ENCODE measurements at regions not wholly inside any gene's neighbourhood (a gene's known extent, or its start where the extent isn't known, plus 50 kb on each side); places are given as distances from the start of the nearest gene placed in this dataset.

- no peak overlapping the region for H2AFZ ChIP-seq (ENCODE audit: control insufficient read depth, low read depth, low read length)
- ATAC-seq (no peak), FAIRE-seq (no peak), DNase-seq (ENCODE audit: low read depth, low spot score) (no peak)
- BruUV-seq (replicated peaks) = no TSS peak
- intact Hi-C loops (cut with micrococcal nuclease; ENCODE audit: unreplicated experiment) = no loop called here
- no peaks in the 10 kb centered on the region for H3K79me2 ChIP-seq (ENCODE audit: control insufficient read depth, insufficient read depth, low read length)
- no peaks in the 10 kb centered on the region for H3K27me3 ChIP-seq (replicated peaks in 1 of 2; ENCODE audit: control insufficient read depth in 2 of 2, insufficient read depth in 2 of 2, low read length in 1 of 2)
- H3K4me2 ChIP-seq (ENCODE audit: control insufficient read depth, insufficient read depth) = no peak overlapping the region
- ChIA-PET CTCF (no interaction called here), SMC1A (ENCODE audit: uncharacterized antibody, unreplicated experiment) (no interaction called here), RAD21 (ENCODE audit: unreplicated experiment) (no interaction called here), POLR2A (no interaction called here)
- no peak overlapping the region for H3K27ac ChIP-seq (ENCODE audit: control insufficient read depth, insufficient read depth)
- H3K4me3 ChIP-seq = no peak overlapping the region
- no peaks in the 10 kb centered on the region for H3K36me3 ChIP-seq (ENCODE audit: control insufficient read depth in 2 of 2, insufficient read depth in 2 of 2, low read length in 1 of 2)
- H3K9me3 ChIP-seq (replicated peaks; ENCODE audit: control insufficient read depth, insufficient read depth, low read length) = no peaks in the 10 kb centered on the region
- WGBS (ENCODE audit: insufficient coverage, insufficient replicate concordance, low lambda C conversion rate, missing lambda C conversion rate) = 44% methylated on average over 1 of the region's 1 CpG
- H3K9ac ChIP-seq (ENCODE audit: control insufficient read depth, insufficient read depth, low read length) = no peak overlapping the region
- H3K4me1 ChIP-seq (ENCODE audit: control insufficient read depth, insufficient read depth, low read length) = no peaks in the 10 kb centered on the region
- H4K20me1 ChIP-seq (ENCODE audit: control insufficient read depth, insufficient read depth) = no peaks in the 10 kb centered on the region
- in situ Hi-C loops (cut with MboI) = no loop called here
- TF ChIP-seq NR2C2 (IDR thresholded peaks at IDR 0.05; ENCODE audit: borderline replicate concordance, control insufficient read depth, insufficient read length, low read depth) (no peak), MYB (IDR thresholded peaks at IDR 0.05; ENCODE audit: borderline replicate concordance, low read depth, low read length) (no peak), YY1 (IDR thresholded peaks at IDR 0.05; ENCODE audit: low read depth, low read length) (no peak), CEBPZ (IDR thresholded peaks at IDR 0.05; ENCODE audit: low read depth, low read length) (no peak), ATF2 (IDR thresholded peaks at IDR 0.05; ENCODE audit: low read length) (no peak), E2F8 (IDR thresholded peaks at IDR 0.05; ENCODE audit: low read depth, partially characterized antibody) (no peak), KDM1A (IDR thresholded peaks at IDR 0.05; ENCODE audit: borderline replicate concordance) (no peak), BMI1 (IDR thresholded peaks at IDR 0.05; ENCODE audit: borderline replicate concordance) (no peak), ZNF207 (IDR thresholded peaks at IDR 0.05; ENCODE audit: borderline replicate concordance) (no peak), CEBPB (IDR thresholded peaks at IDR 0.05; ENCODE audit: borderline replicate concordance in 1 of 2, low read depth in 2 of 2, low read length in 2 of 2) (no peak), RUNX3 (IDR thresholded peaks at IDR 0.05; ENCODE audit: low read length) (no peak), SPI1 (IDR thresholded peaks at IDR 0.05; ENCODE audit: borderline replicate concordance, insufficient read depth, low read depth, low read length) (no peak), POU2F2 (IDR thresholded peaks at IDR 0.05; ENCODE audit: borderline replicate concordance, low read depth, low read length) (no peak)
- TF ChIP-seq, protein P1, sequence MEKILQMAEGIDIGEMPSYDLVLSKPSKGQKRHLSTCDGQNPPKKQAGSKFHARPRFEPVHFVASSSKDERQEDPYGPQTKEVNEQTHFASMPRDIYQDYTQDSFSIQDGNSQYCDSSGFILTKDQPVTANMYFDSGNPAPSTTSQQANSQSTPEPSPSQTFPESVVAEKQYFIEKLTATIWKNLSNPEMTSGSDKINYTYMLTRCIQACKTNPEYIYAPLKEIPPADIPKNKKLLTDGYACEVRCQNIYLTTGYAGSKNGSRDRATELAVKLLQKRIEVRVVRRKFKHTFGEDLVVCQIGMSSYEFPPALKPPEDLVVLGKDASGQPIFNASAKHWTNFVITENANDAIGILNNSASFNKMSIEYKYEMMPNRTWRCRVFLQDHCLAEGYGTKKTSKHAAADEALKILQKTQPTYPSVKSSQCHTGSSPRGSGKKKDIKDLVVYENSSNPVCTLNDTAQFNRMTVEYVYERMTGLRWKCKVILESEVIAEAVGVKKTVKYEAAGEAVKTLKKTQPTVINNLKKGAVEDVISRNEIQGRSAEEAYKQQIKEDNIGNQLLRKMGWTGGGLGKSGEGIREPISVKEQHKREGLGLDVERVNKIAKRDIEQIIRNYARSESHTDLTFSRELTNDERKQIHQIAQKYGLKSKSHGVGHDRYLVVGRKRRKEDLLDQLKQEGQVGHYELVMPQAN (conservative IDR thresholded peaks at IDR 0.05) = no peak
These were observed 1174.2 kb upstream of the CDH2 start for GRCh38 chr18:29351171-29351570.
